WTC11 (cell line): ENCODE measurements at regions not wholly inside any gene's neighbourhood (a gene's known extent, or its start where the extent isn't known, plus 50 kb on each side); places are given as distances from the start of the nearest gene placed in this dataset.

ENCODE experiments used
- ATAC-seq: fragments of 200-7000 bp; cut with Tn5 transposase; 2 replicates; pipeline ENCODE4 v1.10.0; 2021; ENCODE audit warnings: mild to moderate bottlenecking, moderate library complexity
- CTCF ChIA-PET: fragments of 300-600 bp; sonication (Branson Sonifier 250); formaldehyde crosslinking; loops from one replicate; lab custom pipeline; 2021; ENCODE audit warnings: antibody characterized with exemption; lab: Charles Lee
- POLR2A ChIA-PET: fragments of 350-600 bp; sonication (Branson Sonifier 250); formaldehyde crosslinking; loops from one replicate; lab custom pipeline; 2021; ENCODE audit warnings: antibody characterized with exemption; lab: Charles Lee
- DNase-seq: peaks from one replicate; pipeline ENCODE4 v3.0.0; 2021; ENCODE audit warnings: low spot score
- H3K27ac Mint-ChIP-seq: 2 replicates; pipeline ENCODE4 v1.8.0; 2021; ENCODE audit warnings: mixed read lengths
- H3K27me3 Mint-ChIP-seq: 2 replicates; pipeline ENCODE4 v1.8.0; 2021; ENCODE audit warnings: low read depth, mild to moderate bottlenecking, moderate library complexity, mixed read lengths
- H3K36me3 Mint-ChIP-seq: 2 replicates; pipeline ENCODE4 v1.8.0; 2021; ENCODE audit warnings: mixed read lengths
- H3K4me1 Mint-ChIP-seq: 2 replicates; pipeline ENCODE4 v1.8.0; 2022; ENCODE audit warnings: mixed read lengths
- H3K4me3 Mint-ChIP-seq: 2 replicates; pipeline ENCODE4 v1.8.0; 2021; ENCODE audit warnings: mild to moderate bottlenecking, moderate library complexity, mixed read lengths
- H3K9me3 Mint-ChIP-seq: 2 replicates; pipeline ENCODE4 v1.8.0; 2021; ENCODE audit warnings: mixed read lengths
- ATF1 ChIP-seq: sonication (generic); formaldehyde crosslinking; IDR thresholded peaks from 2 replicates; pipeline ENCODE4 v1.8.1; 2023; ENCODE audit warnings: mild to moderate bottlenecking, moderate library complexity, missing genetic modification reagents
- EMX1 ChIP-seq: fragments of 250-450 bp; sonication (Bioruptor Pico); IDR thresholded peaks from 2 replicates; pipeline ENCODE4 v1.8.0; 2021; ENCODE audit warnings: mild to moderate bottlenecking
- FOXP1 ChIP-seq: sonication (generic); formaldehyde crosslinking; IDR thresholded peaks from 2 replicates; pipeline ENCODE4 v1.8.0; 2022; ENCODE audit warnings: missing genetic modification reagents, mild to moderate bottlenecking, moderate library complexity, borderline replicate concordance
- HMGA2 ChIP-seq: fragments of 250-450 bp; sonication (Bioruptor Pico); IDR thresholded peaks from 2 replicates; pipeline ENCODE4 v1.4.0; 2021; ENCODE audit warnings: mild to moderate bottlenecking, moderate library complexity
- MXD4 ChIP-seq: fragments of 250-450 bp; sonication (Bioruptor Pico); IDR thresholded peaks from 2 replicates; pipeline ENCODE4 v1.8.0; 2021; ENCODE audit warnings: mild to moderate bottlenecking, moderate library complexity, borderline replicate concordance
- NFE2L1 ChIP-seq: sonication (generic); formaldehyde crosslinking; IDR thresholded peaks from 2 replicates; pipeline ENCODE4 v1.8.1; 2023; ENCODE audit warnings: missing genetic modification reagents
- NFYB ChIP-seq: sonication (generic); formaldehyde crosslinking; conservative IDR thresholded peaks from 2 replicates; pipeline ENCODE4 v1.8.0; 2022; ENCODE audit warnings: low read depth, missing genetic modification reagents
- NR2C2 ChIP-seq: sonication (generic); formaldehyde crosslinking; IDR thresholded peaks from 2 replicates; pipeline ENCODE4 v1.8.0; 2022; ENCODE audit warnings: mild to moderate bottlenecking, missing genetic modification reagents
- NR3C1 ChIP-seq: sonication (generic); formaldehyde crosslinking; conservative IDR thresholded peaks from 2 replicates; pipeline ENCODE4 v1.8.1; 2023; ENCODE audit warnings: low read depth, mild to moderate bottlenecking, missing genetic modification reagents
- OVOL2 ChIP-seq: fragments of 250-450 bp; sonication (Bioruptor Pico); IDR thresholded peaks from 2 replicates; pipeline ENCODE4 v1.9.0; 2021; ENCODE audit warnings: mild to moderate bottlenecking, borderline replicate concordance
- TCF7 ChIP-seq: sonication (generic); formaldehyde crosslinking; IDR thresholded peaks from 2 replicates; pipeline ENCODE4 v1.8.0; 2022; ENCODE audit warnings: mild to moderate bottlenecking, low read depth, missing genetic modification reagents, moderate library complexity
- TP53 ChIP-seq: sonication (generic); formaldehyde crosslinking; IDR thresholded peaks from 2 replicates; pipeline ENCODE4 v1.8.1; 2023; ENCODE audit warnings: mild to moderate bottlenecking, missing genetic modification reagents
- ZNF121 ChIP-seq: sonication (generic); formaldehyde crosslinking; IDR thresholded peaks from 2 replicates; pipeline ENCODE4 v1.8.0; 2023; ENCODE audit warnings: missing genetic modification reagents
- ZNF232 ChIP-seq: sonication (generic); formaldehyde crosslinking; IDR thresholded peaks from 2 replicates; pipeline ENCODE4 v1.8.0; 2022; ENCODE audit warnings: mild to moderate bottlenecking, missing genetic modification reagents
- ZNF263 ChIP-seq: sonication (generic); formaldehyde crosslinking; IDR thresholded peaks from 2 replicates; pipeline ENCODE4 v1.8.1; 2022; ENCODE audit warnings: low read depth, mild to moderate bottlenecking, moderate library complexity, missing genetic modification reagents
- ZNF416 ChIP-seq: fragments of 250-450 bp; sonication (Bioruptor Pico); IDR thresholded peaks from 2 replicates; pipeline ENCODE4 v1.9.0; 2021; ENCODE audit warnings: mild to moderate bottlenecking, inconsistent platforms
- TF ChIP-seq, protein P1 (sequence below): sonication (generic); formaldehyde crosslinking; IDR thresholded peaks from 2 replicates; pipeline ENCODE4 v1.8.0; 2022; ENCODE audit warnings: mild to moderate bottlenecking, missing genetic modification reagents
- TF ChIP-seq, protein P2 (sequence below): sonication (generic); formaldehyde crosslinking; IDR thresholded peaks from 2 replicates; pipeline ENCODE4 v1.8.0; 2023; ENCODE audit warnings: mild to moderate bottlenecking, missing genetic modification reagents
- TF ChIP-seq, protein P3 (sequence below): sonication (generic); formaldehyde crosslinking; IDR thresholded peaks from 2 replicates; pipeline ENCODE4 v1.8.1; 2023; ENCODE audit warnings: mild to moderate bottlenecking, missing genetic modification reagents
- TF ChIP-seq, protein P4 (sequence below): sonication (generic); formaldehyde crosslinking; IDR thresholded peaks from 2 replicates; pipeline ENCODE4 v1.8.0; 2023; ENCODE audit warnings: missing genetic modification reagents

DNA sequence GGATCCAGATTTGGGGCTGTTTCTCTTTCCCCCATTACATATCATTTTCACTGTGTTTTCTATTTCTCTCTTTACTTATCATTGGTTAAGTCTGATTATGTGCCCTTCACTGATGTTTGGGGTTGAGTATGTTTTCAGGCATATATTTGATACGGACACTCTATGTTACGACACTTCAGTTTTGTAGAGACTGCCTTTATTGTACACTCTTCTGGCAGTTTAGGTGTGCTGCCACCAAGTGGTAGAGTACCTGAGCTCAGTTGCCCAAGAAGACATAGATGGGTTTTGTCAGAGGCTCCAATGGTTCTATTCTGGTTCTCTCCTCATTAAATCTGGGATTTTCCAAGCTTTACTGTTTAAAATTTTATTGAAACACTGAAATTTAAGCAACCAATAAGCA lies 255.0 kb upstream of the ROPN1 start (continued):
- no peak for TF ChIP-seq HMGA2 (CRISPR knock-in tag)
- no peak for TF ChIP-seq TP53 (CRISPR knock-in tag)

DNA sequence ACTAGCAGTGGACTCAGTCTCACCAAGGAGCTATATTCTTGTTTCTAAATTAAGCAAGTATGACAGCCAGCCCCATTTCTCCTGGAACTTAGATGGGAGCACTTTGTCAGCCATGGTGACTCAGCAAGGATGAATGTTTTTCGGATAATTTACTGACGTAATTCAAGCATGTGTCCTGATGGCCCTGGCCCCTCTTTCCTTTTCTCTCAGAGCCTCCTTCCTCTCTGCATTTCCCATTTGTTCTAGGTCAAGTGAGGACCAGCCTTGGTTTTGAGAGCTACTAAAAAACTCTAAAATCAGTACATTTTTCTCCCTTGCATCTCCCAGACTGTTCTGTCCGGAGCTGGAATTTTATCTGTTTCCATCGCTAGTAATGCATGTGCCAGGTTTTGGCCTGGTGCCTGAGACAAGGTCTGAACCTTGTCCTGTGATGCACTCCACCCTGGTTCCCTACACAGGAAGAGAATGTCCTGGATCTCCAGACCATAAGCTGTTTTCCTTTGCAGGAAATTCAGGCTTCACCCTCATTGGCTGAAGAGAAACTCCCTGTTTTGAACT lies 256.6 kb upstream of the ROPN1 start:
- Mint-ChIP-seq H3K27ac (no peak overlapping the region), H3K9me3 (no peaks in the 10 kb centered on the region), H3K4me1 (peaks cover 12% of the 10 kb centered on the region)
- TF ChIP-seq TCF7 (no peak), ATF1 (CRISPR knock-in tag) (no peak), HMGA2 (CRISPR knock-in tag) (no peak), NR3C1 (no peak), NFYB (CRISPR knock-in tag) (no peak)
- TF ChIP-seq, all 79 proteins: peak for 0
- ATAC-seq (no peak), DNase-seq (no peak)
- ChIA-PET POLR2A (no interaction called here), CTCF (no interaction called here)
- Mint-ChIP-seq H3K27me3 (no peaks in the 10 kb centered on the region), H3K4me3 (no peak overlapping the region), H3K36me3 (no peaks in the 10 kb centered on the region)

DNA sequence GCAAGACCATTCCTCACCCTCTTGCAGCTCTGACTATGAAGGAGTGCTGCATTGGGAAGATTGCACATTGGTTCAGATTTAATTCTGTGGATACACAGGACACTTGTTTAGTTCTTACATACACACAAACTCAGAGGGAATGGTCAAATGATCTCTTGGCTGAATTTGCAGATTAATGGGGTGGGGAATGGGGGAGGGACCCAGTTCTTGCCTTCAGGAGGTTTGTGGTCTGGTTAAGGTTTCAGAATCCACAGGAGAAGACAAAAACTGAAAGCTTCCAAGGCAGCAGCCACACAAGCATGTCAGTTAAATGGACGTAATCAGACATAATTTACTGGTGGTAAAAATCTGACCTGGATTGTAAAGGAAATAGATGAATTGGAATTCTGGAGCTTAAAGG lies 257.1 kb upstream of the ROPN1 start:
- TF ChIP-seq OVOL2 (no peak), ZNF416 (CRISPR knock-in tag) (no peak), ZNF263 (no peak), FOXP1 (no peak), ZNF232 (CRISPR knock-in tag) (no peak), ZNF121 (CRISPR knock-in tag) (no peak), NR2C2 (CRISPR knock-in tag) (no peak), NFE2L1 (no peak), EMX1 (no peak)
- TF ChIP-seq, protein P1, sequence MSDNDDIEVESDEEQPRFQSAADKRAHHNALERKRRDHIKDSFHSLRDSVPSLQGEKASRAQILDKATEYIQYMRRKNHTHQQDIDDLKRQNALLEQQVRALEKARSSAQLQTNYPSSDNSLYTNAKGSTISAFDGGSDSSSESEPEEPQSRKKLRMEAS, result no peak
- TF ChIP-seq, protein P2, sequence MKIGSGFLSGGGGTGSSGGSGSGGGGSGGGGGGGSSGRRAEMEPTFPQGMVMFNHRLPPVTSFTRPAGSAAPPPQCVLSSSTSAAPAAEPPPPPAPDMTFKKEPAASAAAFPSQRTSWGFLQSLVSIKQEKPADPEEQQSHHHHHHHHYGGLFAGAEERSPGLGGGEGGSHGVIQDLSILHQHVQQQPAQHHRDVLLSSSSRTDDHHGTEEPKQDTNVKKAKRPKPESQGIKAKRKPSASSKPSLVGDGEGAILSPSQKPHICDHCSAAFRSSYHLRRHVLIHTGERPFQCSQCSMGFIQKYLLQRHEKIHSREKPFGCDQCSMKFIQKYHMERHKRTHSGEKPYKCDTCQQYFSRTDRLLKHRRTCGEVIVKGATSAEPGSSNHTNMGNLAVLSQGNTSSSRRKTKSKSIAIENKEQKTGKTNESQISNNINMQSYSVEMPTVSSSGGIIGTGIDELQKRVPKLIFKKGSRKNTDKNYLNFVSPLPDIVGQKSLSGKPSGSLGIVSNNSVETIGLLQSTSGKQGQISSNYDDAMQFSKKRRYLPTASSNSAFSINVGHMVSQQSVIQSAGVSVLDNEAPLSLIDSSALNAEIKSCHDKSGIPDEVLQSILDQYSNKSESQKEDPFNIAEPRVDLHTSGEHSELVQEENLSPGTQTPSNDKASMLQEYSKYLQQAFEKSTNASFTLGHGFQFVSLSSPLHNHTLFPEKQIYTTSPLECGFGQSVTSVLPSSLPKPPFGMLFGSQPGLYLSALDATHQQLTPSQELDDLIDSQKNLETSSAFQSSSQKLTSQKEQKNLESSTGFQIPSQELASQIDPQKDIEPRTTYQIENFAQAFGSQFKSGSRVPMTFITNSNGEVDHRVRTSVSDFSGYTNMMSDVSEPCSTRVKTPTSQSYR (CRISPR knock-in tag), result no peak
- H3K4me1 Mint-ChIP-seq, result peaks cover 12% of the 10 kb centered on the region
- no peak overlapping the region for H3K4me3 Mint-ChIP-seq
- H3K36me3 Mint-ChIP-seq, result no peaks in the 10 kb centered on the region
- CTCF ChIA-PET, result no interaction called here
- no peak for ATAC-seq
- POLR2A ChIA-PET, result no interaction called here
- no peaks in the 10 kb centered on the region for H3K27me3 Mint-ChIP-seq
- no peak for DNase-seq
- no peaks in the 10 kb centered on the region for H3K9me3 Mint-ChIP-seq
- no peak overlapping the region for H3K27ac Mint-ChIP-seq

DNA sequence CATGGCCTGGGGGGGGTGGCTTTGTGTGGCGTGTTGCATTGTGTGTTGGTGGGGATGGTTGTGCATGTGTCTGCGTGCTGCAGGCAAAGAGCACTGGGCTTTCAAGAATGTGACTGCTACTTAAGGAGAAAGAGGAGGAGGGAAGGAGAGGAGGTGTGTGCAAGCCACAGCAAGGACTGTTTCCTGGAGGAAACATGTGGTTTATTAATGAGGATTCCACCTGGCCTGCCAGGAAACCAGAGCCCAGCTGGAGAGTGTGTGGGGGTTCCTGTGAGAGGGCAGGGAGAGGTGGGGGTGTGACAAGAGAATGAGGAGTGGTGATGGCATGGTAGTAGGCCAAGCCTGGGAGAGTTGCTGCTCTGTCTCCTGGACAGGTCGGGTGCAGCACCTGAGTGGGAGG lies 258.1 kb upstream of the ROPN1 start:
- no peaks in the 10 kb centered on the region for H3K27me3 Mint-ChIP-seq
- no peak overlapping the region for H3K4me3 Mint-ChIP-seq
- H3K36me3 Mint-ChIP-seq, result no peaks in the 10 kb centered on the region

More for the DNA sequence above, 258.1 kb upstream of the ROPN1 start:
- DNase-seq, result no peak
- POLR2A ChIA-PET, result no interaction called here
- H3K4me1 Mint-ChIP-seq, result peaks cover 12% of the 10 kb centered on the region
- no peak for TF ChIP-seq MXD4 (CRISPR knock-in tag)
- TF ChIP-seq, protein P3, sequence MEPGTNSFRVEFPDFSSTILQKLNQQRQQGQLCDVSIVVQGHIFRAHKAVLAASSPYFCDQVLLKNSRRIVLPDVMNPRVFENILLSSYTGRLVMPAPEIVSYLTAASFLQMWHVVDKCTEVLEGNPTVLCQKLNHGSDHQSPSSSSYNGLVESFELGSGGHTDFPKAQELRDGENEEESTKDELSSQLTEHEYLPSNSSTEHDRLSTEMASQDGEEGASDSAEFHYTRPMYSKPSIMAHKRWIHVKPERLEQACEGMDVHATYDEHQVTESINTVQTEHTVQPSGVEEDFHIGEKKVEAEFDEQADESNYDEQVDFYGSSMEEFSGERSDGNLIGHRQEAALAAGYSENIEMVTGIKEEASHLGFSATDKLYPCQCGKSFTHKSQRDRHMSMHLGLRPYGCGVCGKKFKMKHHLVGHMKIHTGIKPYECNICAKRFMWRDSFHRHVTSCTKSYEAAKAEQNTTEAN (CRISPR knock-in tag), result no peak
- TF ChIP-seq, protein P4, sequence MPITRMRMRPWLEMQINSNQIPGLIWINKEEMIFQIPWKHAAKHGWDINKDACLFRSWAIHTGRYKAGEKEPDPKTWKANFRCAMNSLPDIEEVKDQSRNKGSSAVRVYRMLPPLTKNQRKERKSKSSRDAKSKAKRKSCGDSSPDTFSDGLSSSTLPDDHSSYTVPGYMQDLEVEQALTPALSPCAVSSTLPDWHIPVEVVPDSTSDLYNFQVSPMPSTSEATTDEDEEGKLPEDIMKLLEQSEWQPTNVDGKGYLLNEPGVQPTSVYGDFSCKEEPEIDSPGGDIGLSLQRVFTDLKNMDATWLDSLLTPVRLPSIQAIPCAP (CRISPR knock-in tag), result no peak
- no peak for ATAC-seq
- H3K9me3 Mint-ChIP-seq, result no peaks in the 10 kb centered on the region
- CTCF ChIA-PET, result no interaction called here
- no peak overlapping the region for H3K27ac Mint-ChIP-seq
